ENCODE measurements at regions not wholly inside any gene's neighbourhood (a gene's known extent, or its start where the extent isn't known, plus 50 kb on each side); places are given as distances from the start of the nearest gene placed in this dataset.
"Not testable (repeated sequence)": the region's sequence is repeated elsewhere in the genome, so short reads cannot be mapped to it uniquely, and the experiment has no call there.

DNA sequence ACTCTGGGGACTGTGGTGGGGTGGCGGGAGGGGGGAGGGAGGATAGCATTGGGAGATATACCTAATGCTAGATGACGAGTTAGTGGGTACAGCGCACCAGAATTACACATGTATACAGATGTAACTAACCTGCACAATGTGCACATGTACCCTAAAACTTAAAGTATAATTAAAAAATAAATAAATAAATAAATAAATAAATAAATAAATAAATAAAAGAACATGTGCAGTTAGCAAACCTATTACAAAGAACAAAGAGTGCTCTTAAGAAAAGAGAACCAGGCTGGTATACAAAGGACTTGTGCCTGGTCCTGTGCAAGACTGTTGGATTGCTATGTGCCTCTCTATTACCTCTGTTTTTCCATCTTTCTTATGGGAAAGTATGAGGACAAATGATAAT, 79.3 kb upstream of the FRMPD3 start:
- TF ChIP-seq POLR2A (IDR thresholded peaks at IDR 0.05) = not testable (repeated sequence)
- TF ChIP-seq, protein P1, sequence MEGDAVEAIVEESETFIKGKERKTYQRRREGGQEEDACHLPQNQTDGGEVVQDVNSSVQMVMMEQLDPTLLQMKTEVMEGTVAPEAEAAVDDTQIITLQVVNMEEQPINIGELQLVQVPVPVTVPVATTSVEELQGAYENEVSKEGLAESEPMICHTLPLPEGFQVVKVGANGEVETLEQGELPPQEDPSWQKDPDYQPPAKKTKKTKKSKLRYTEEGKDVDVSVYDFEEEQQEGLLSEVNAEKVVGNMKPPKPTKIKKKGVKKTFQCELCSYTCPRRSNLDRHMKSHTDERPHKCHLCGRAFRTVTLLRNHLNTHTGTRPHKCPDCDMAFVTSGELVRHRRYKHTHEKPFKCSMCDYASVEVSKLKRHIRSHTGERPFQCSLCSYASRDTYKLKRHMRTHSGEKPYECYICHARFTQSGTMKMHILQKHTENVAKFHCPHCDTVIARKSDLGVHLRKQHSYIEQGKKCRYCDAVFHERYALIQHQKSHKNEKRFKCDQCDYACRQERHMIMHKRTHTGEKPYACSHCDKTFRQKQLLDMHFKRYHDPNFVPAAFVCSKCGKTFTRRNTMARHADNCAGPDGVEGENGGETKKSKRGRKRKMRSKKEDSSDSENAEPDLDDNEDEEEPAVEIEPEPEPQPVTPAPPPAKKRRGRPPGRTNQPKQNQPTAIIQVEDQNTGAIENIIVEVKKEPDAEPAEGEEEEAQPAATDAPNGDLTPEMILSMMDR (IDR thresholded peaks at IDR 0.05 in 4 of 5, conservative IDR thresholded peaks at IDR 0.05 in 1 of 5) = not testable (repeated sequence)
